ENCODE measurements at regions not wholly inside any gene's neighbourhood (a gene's known extent, or its start where the extent isn't known, plus 50 kb on each side); places are given as distances from the start of the nearest gene placed in this dataset.

GRCh38 chr2:120812866-120813265, 77.2 kb downstream of the GLI2 start:
- H3K9ac ChIP-seq (ENCODE audit: low read depth, low read length, poor library complexity, severe bottlenecking), result no peak overlapping the region
- H2AFZ ChIP-seq (ENCODE audit: low read length), result no peak overlapping the region
- no peak for TF ChIP-seq EZH2phosphoT487 (IDR thresholded peaks at IDR 0.05; ENCODE audit: borderline replicate concordance)
- H3F3A ChIP-seq (ENCODE audit: low read depth), result no peaks in the 10 kb centered on the region
- no peaks in the 10 kb centered on the region for H3K36me3 ChIP-seq (ENCODE audit: insufficient read depth, low read length)
- H3K79me2 ChIP-seq (ENCODE audit: insufficient read depth, low read length), result no peaks in the 10 kb centered on the region
- no peaks in the 10 kb centered on the region for H3K9me2 ChIP-seq (replicated peaks; ENCODE audit: low read depth, low read length)
- H3K4me1 ChIP-seq (ENCODE audit: insufficient read depth, low read length, poor library complexity, severe bottlenecking), result peaks cover 9% of the 10 kb centered on the region
- no peaks in the 10 kb centered on the region for H3K27me3 ChIP-seq (ENCODE audit: insufficient read depth, low read length, poor library complexity, severe bottlenecking)
- no peaks in the 10 kb centered on the region for H3K9me3 ChIP-seq (ENCODE audit: insufficient read depth, low read depth, low read length)
- no peak overlapping the region for H3K4me2 ChIP-seq (ENCODE audit: low read depth, low read length, poor library complexity, severe bottlenecking)
- H3K4me3 ChIP-seq (ENCODE audit: low read length, poor library complexity, severe bottlenecking), result no peak overlapping the region
- no peaks in the 10 kb centered on the region for H4K20me1 ChIP-seq (ENCODE audit: insufficient read depth, low read length, poor library complexity, severe bottlenecking)

GRCh38 chr2:120814352-120814751, 78.7 kb downstream of the GLI2 start:
- Histone ChIP-seq H4K20me1 (ENCODE audit: insufficient read depth, low read length, poor library complexity, severe bottlenecking) (no peaks in the 10 kb centered on the region), H3K27me3 (ENCODE audit: insufficient read depth, low read length, poor library complexity, severe bottlenecking) (no peaks in the 10 kb centered on the region), H2AFZ (ENCODE audit: low read length) (no peak overlapping the region), H3K4me1 (ENCODE audit: insufficient read depth, low read length, poor library complexity, severe bottlenecking) (peaks cover 7% of the 10 kb centered on the region), H3K4me2 (ENCODE audit: low read depth, low read length, poor library complexity, severe bottlenecking) (no peak overlapping the region), H3K36me3 (ENCODE audit: insufficient read depth, low read length) (no peaks in the 10 kb centered on the region), H3K9ac (ENCODE audit: low read depth, low read length, poor library complexity, severe bottlenecking) (no peak overlapping the region), H3F3A (ENCODE audit: low read depth) (no peaks in the 10 kb centered on the region), H3K4me3 (ENCODE audit: low read length, poor library complexity, severe bottlenecking) (no peak overlapping the region), H3K9me2 (replicated peaks; ENCODE audit: low read depth, low read length) (no peaks in the 10 kb centered on the region), H3K9me3 (ENCODE audit: insufficient read depth, low read depth, low read length) (no peaks in the 10 kb centered on the region), H3K79me2 (ENCODE audit: insufficient read depth, low read length) (no peaks in the 10 kb centered on the region)
- TF ChIP-seq CTCF (conservative IDR thresholded peaks at IDR 0.05; ENCODE audit: low read length), result no peak
- no peak for TF ChIP-seq EZH2phosphoT487 (IDR thresholded peaks at IDR 0.05; ENCODE audit: borderline replicate concordance)

- no peak overlapping the region for H3K4me2 ChIP-seq (ENCODE audit: low read depth, low read length, poor library complexity, severe bottlenecking)
- no peak for TF ChIP-seq EZH2phosphoT487 (IDR thresholded peaks at IDR 0.05; ENCODE audit: borderline replicate concordance)
- no peak for TF ChIP-seq CTCF (conservative IDR thresholded peaks at IDR 0.05; ENCODE audit: low read length)
Observed at GRCh38 chr2:120815292-120815691, 79.6 kb downstream of the GLI2 start.

GRCh38 chr2:120817136-120817955, 81.7 kb downstream of the GLI2 start:
- Histone ChIP-seq H3K4me2 (ENCODE audit: low read depth, low read length, poor library complexity, severe bottlenecking) (no peak overlapping the region), H4K20me1 (ENCODE audit: insufficient read depth, low read length, poor library complexity, severe bottlenecking) (no peaks in the 10 kb centered on the region), H3K36me3 (ENCODE audit: insufficient read depth, low read length) (no peaks in the 10 kb centered on the region), H2AFZ (ENCODE audit: low read length) (no peak overlapping the region), H3F3A (ENCODE audit: low read depth) (no peaks in the 10 kb centered on the region), H3K4me1 (ENCODE audit: insufficient read depth, low read length, poor library complexity, severe bottlenecking) (no peaks in the 10 kb centered on the region), H3K27me3 (ENCODE audit: insufficient read depth, low read length, poor library complexity, severe bottlenecking) (no peaks in the 10 kb centered on the region), H3K9me3 (ENCODE audit: insufficient read depth, low read depth, low read length) (no peaks in the 10 kb centered on the region), H3K4me3 (ENCODE audit: low read length, poor library complexity, severe bottlenecking) (no peak overlapping the region), H3K79me2 (ENCODE audit: insufficient read depth, low read length) (no peaks in the 10 kb centered on the region), H3K9me2 (replicated peaks; ENCODE audit: low read depth, low read length) (no peaks in the 10 kb centered on the region), H3K9ac (ENCODE audit: low read depth, low read length, poor library complexity, severe bottlenecking) (no peak overlapping the region)
- TF ChIP-seq EZH2phosphoT487 (IDR thresholded peaks at IDR 0.05; ENCODE audit: borderline replicate concordance) (no peak), CTCF (conservative IDR thresholded peaks at IDR 0.05; ENCODE audit: low read length) (no peak)

More at GRCh38 chr2:120815292-120815691, 79.6 kb downstream of the GLI2 start:
- no peaks in the 10 kb centered on the region for H3K79me2 ChIP-seq (ENCODE audit: insufficient read depth, low read length)
- H2AFZ ChIP-seq (ENCODE audit: low read length), result no peak overlapping the region
- no peak overlapping the region for H3K9ac ChIP-seq (ENCODE audit: low read depth, low read length, poor library complexity, severe bottlenecking)
- no peaks in the 10 kb centered on the region for H3K9me3 ChIP-seq (ENCODE audit: insufficient read depth, low read depth, low read length)
- no peaks in the 10 kb centered on the region for H3K27me3 ChIP-seq (ENCODE audit: insufficient read depth, low read length, poor library complexity, severe bottlenecking)
- H3K4me3 ChIP-seq (ENCODE audit: low read length, poor library complexity, severe bottlenecking), result no peak overlapping the region
- no peaks in the 10 kb centered on the region for H3F3A ChIP-seq (ENCODE audit: low read depth)
- no peaks in the 10 kb centered on the region for H4K20me1 ChIP-seq (ENCODE audit: insufficient read depth, low read length, poor library complexity, severe bottlenecking)
- no peaks in the 10 kb centered on the region for H3K9me2 ChIP-seq (replicated peaks; ENCODE audit: low read depth, low read length)
- H3K4me1 ChIP-seq (ENCODE audit: insufficient read depth, low read length, poor library complexity, severe bottlenecking), result no peaks in the 10 kb centered on the region
- no peaks in the 10 kb centered on the region for H3K36me3 ChIP-seq (ENCODE audit: insufficient read depth, low read length)
